NCI-H2227 treated with DMSO at 0.1 percent for 48 hours (cell line): ENCODE measurements at regions not wholly inside any gene's neighbourhood (a gene's known extent, or its start where the extent isn't known, plus 50 kb on each side); places are given as distances from the start of the nearest gene placed in this dataset.

Experiments used
- DNase-seq: peaks from one replicate; lab custom pipeline; 2025; lab: John Stamatoyannopoulos, UW

DNA sequence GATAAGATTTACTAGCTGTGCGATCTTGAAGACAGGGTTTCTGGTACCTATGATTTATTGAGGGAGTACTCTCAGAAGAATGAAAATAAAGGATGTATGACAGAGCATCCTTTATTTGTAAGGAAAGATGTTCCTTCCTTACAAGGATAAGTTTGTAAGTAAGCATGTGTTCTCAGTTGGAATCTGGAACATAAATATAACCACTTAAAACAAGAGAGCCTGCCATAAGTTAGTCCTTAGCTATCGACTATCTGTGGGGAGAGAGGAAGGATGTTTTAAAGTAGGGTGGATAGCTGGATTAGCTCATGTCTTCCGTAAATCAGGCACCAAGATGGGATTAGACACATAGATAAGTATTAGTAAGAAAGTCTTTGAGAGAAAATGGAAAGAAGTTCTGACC lies 192.6 kb upstream of the CARD18 start:
- no peak for DNase-seq

DNA sequence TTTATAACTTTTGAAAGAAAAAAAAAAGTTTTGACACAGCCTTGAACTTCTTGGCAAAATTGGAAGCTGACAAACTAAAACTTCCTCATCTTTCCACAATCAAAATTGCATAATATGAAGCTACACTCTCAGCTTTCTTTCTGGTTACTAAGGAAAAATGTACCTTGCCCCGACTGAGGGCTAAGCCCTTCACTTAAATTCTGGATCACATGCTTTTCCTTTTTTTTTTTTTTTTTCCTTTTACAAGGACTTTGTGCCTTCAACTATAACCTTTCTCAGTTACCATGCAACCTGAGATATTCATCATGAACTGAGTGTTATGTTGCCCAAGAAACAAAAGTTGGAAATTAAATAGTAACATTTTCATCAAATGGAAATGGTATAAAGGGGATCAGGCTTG lies 188.5 kb upstream of the CARD18 start:
- DNase-seq: no peak

GRCh38 chr11:105324156-105324555 lies 184.6 kb upstream of the CARD18 start:
- no peak for DNase-seq

DNA sequence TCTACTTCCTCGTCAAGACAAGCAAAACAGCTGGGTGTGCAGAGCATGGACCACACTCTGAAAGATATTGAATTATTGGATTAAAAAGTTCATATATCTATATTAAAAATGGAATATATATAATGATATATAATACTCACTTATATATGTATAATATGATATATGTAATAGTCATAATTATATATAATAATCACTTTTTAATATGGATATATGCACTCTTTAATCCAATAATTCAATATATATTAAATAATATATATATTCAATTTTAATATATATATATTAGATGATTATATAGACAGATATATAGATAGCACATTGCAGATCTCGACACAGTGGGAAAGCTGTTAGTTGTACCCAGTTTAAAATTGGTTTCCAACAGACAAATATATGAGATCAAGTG lies 182.1 kb upstream of the CARD18 start:
- DNase-seq: no peak

DNA sequence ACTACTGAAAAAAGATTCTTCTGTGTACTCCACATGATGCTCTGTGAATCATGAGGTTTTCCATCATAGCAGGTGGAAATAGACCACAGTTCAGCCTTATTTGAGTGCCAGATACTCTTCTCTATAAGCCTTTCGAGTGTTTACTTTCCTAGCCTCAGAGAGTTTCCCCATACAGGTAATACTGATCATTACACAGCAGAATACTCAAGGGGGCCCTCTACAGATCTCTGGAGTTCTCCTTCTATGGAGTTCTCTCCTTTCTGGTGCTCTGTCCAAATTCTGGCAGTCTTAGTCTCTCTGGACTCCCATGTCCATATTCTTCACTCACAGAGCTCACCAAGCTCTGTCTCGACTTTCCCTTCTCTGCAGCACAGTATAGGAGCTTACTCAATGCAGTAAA lies 175.7 kb upstream of the CARD18 start:
- DNase-seq: no peak

- DNase-seq: no peak
Measured at GRCh38 chr11:105312266-105312665, 172.7 kb upstream of the CARD18 start.

- DNase-seq: no peak
Measured at GRCh38 chr11:105298630-105299029, 159.1 kb upstream of the CARD18 start.

GRCh38 chr11:105298174-105298573 lies 158.6 kb upstream of the CARD18 start:
- no peak for DNase-seq

DNA sequence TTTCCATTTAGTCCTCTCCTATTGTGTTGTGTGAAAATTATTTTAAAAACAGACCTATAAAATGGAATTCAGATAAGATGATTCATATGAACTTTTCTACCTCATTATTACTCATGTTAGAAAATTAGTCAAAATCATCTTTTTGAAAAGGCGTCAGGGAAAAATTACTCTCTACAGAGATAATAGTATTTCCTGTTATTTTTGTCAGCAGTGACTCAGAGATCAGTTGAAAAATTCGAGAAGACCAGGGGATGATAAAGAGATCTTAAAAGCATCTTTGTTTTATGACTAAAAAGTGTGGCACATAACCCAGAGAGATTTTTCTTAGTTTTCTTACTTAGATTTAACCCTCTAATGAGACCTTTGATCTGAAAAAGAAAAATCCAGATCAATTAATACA lies 157.9 kb upstream of the CARD18 start:
- no peak for DNase-seq

DNA sequence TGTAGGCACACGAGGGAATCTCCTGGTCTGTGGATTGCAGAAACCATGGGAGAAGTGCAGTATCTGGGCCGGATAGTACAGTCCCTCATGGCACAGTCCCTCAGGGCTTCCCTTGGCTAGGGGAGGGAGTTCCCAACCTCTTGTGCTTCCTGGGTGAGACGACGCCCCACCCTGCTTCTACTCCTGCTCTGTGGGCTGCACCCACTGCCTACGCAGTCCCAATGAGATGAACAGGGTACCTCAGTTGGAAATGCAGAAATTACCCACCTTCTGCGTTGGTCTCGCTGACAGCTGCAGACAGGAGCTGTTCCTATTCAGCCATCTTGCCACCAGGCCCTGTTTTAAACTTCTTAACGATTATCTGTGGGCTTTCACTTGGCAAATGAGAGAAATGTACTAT lies 157.2 kb upstream of the CARD18 start:
- DNase-seq: no peak

- DNase-seq: no peak
Measured at GRCh38 chr11:105296386-105296785, 156.8 kb upstream of the CARD18 start.

DNA sequence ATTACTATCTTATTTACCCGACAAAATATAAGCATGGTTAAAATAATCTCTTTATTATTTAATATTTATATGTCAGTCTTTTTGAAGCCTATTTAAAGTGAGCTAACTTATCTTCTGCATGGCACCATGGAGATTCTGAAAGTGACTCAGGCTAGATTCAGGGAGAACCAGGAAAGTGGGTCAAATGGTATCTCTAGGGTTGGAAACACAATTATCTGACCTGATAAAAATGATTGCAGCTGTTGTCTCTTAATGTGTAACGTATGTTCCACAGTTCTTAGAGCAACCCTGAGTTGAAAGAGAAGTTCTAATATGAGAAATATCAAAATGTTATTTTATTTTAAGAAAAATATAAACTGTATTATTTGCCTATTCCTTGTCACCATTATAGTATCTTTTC lies 143.1 kb upstream of the CARD18 start:
- DNase-seq: no peak

- no peak for DNase-seq
Measured at GRCh38 chr11:105274631-105275030, 135.1 kb upstream of the CARD18 start.

GRCh38 chr11:105273660-105274280 lies 134.2 kb upstream of the CARD18 start:
- DNase-seq: no peak

- DNase-seq: no peak
Measured at GRCh38 chr11:105269862-105270261, 130.3 kb upstream of the CARD18 start.

DNA sequence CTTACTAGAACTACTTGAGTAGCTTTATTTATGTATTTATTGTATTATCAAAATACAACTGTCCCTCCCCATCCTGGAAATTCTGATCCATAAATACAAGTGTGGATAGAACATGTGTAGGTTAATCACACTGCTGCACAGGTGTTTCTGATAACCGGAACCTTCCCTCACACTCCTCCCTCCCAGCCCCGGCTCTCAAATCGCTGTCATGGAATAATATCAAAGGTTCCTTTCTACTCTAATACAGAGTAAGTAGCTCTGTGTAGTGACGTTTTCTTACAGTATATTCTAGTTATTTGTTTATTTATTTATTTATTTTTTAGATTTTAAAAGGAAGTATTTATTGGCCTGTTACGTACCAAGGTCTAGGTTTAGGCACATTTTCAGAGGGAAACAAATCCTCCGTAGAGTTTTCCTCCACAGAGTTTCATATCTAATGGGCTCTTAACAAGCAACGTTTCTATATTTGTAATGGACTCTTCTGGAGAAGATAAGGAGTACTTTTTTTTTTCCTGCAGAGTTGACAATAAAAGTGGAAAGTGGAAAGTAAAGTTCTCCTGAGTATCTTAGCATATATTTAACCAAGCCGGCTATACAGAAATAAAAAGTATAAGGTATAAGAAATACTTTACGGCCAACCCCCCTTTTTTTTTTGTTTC lies 129.0 kb upstream of the CARD18 start:
- no peak for DNase-seq

DNA sequence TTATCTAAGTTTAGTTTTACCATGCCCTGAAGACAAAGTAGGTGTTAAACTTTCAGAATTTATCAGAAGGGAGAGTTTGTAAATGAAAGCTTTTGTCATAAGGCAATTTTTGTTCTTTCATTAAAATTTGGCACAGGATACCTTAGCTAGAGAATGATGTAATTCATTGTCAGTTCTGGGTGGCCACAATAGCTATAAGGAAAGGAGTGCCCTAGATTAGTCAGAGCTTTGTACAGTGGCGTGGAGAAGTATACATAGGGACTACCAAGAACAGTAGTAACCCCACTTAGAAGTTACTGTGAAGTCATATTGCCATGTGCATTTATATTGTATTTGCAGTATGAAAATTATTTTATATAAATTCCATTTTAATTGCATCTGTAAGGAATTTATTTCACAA lies 126.3 kb upstream of the CARD18 start:
- no peak for DNase-seq

GRCh38 chr11:105260976-105261375 lies 121.4 kb upstream of the CARD18 start:
- DNase-seq: no peak

- no peak for DNase-seq
Measured at GRCh38 chr11:105245781-105246315, 106.3 kb upstream of the CARD18 start.

DNA sequence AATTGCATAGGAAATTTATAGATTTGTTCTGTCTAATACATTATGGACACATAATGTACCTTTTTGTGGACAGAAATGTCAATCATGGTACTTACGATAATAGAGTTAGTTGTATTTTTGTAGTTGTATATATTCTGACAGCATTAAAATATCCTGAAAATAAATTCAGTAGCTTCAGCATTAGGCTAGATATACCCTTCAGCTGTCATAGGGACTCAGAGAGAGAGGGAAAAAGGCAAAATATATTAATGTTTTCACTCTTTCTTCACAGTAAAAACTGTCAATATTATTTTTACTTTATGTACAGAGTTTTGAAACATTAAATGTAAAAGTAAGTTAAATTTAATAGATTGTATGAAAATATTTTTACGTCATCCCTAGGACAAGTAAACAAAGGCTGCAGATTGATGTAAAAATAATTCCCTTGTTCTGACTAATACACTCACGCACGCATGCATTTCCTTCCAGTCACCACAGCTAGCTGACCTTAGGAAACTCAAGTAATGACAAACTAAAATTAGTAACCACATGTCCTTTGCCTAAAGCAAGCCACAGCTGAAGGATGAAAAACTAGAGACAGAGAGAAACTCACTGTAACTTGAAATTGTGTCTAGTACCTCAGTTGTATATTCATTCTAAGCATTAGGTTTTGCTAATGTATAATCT lies 104.7 kb upstream of the CARD18 start:
- DNase-seq: no peak

DNA sequence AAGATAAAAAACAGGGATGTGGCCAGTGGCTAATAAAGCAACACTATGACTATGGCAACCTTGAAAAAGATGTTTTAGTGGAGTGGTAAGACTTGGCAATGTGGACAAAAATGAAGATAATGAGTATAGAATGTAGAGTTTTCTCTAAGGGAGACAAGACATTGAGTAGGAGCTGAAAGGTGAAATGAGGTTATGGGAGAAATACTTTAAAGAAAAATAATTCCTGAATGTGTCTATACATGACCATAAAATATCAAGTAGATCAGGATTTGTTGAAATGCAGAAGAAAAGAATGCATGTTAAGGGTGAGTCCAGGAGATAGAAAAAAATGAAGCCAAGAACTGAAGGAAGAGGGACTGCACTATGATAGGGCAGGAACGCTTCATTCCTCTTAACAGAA lies 101.6 kb upstream of the CARD18 start:
- no peak for DNase-seq

DNA sequence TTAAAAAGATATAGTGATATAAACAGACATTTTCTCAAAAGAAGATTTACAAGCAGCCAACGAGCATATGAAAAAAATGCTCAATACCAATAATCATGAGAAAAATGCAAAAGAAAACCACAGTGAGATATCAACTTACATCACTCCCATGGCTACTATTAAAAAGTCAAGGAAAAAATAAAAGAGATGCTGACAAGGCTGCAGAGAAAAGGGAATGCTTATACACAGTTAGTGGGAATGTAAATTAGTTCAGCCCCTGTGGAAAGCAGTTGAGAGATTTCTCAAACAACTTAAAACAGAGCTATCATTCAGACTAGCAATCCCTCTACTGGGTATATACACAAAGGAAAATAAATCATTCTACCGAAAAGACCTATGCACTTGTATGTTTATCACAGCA lies 97.1 kb upstream of the CARD18 start:
- DNase-seq: no peak

- DNase-seq: no peak
Measured at GRCh38 chr11:105233285-105233684, 93.7 kb upstream of the CARD18 start.
